Prostate gland (tissue), 2 donors: ENCODE measurements at regions not wholly inside any gene's neighbourhood (a gene's known extent, or its start where the extent isn't known, plus 50 kb on each side); places are given as distances from the start of the nearest gene placed in this dataset.

Source experiments
- POLR2AphosphoS5 ChIP-seq: sonication (generic); formaldehyde crosslinking; IDR thresholded peaks from one replicate; pipeline ENCODE4 v1.6.1; 2017; ENCODE audit warnings: antibody characterized with exemption
- TF ChIP-seq, protein P1 (sequence below), 4 experiments: fragments of 200-600 bp in 2 of 4; fragments of 450-650 bp in 2 of 4; sonication (generic) in 2 of 4; IDR thresholded peaks; 1 replicate in 3 of 4; 2 replicates in 1 of 4; pipeline ENCODE4 v1.5.1; 2016 to 2019; ENCODE audit warnings: antibody characterized with exemption in 4 of 4, mild to moderate bottlenecking in 2 of 4, moderate library complexity in 2 of 4

DNA sequence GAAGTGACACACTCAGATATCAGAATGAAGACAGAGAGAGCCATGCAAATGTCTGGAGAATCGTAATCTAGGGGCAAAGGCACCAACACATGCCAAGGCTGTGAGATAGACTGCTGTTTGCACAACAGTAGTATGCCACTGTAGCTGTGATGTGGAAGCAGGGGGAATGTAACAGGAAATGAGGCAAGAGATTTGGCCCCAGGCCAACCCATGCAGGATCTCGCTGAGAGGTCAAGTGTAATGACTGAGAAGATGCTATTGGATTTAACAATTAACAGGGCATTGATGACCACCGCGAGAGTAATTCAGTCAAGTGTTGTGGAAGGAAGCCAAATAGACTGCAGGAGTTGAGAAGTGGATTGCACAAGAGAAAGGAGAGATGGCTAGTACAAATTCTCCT lies 107.3 kb upstream of the ST6GALNAC5 start:
- TF ChIP-seq, protein P1, sequence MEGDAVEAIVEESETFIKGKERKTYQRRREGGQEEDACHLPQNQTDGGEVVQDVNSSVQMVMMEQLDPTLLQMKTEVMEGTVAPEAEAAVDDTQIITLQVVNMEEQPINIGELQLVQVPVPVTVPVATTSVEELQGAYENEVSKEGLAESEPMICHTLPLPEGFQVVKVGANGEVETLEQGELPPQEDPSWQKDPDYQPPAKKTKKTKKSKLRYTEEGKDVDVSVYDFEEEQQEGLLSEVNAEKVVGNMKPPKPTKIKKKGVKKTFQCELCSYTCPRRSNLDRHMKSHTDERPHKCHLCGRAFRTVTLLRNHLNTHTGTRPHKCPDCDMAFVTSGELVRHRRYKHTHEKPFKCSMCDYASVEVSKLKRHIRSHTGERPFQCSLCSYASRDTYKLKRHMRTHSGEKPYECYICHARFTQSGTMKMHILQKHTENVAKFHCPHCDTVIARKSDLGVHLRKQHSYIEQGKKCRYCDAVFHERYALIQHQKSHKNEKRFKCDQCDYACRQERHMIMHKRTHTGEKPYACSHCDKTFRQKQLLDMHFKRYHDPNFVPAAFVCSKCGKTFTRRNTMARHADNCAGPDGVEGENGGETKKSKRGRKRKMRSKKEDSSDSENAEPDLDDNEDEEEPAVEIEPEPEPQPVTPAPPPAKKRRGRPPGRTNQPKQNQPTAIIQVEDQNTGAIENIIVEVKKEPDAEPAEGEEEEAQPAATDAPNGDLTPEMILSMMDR (IDR thresholded peaks at IDR 0.05): no peak
- TF ChIP-seq POLR2AphosphoS5: no peak
